A673 (cell line): ENCODE measurements at regions not wholly inside any gene's neighbourhood (a gene's known extent, or its start where the extent isn't known, plus 50 kb on each side); places are given as distances from the start of the nearest gene placed in this dataset.
A peak's percentile ranks its signal among the peaks of the same experiment; 100 is the strongest.

Source experiments
- EZH2 ChIP-seq: fragments of 200-600 bp; sonication (generic); IDR thresholded peaks from 2 replicates; pipeline ENCODE4 v1.6.1; 2017; ENCODE audit warnings: borderline replicate concordance, low read depth, mild to moderate bottlenecking, mixed read lengths, antibody characterized with exemption, low read length; ENCODE audit not compliant: poor library complexity, severe bottlenecking
- TF ChIP-seq, protein P1 (sequence below): fragments of 300-800, 200-600 bp; sonication (generic); conservative IDR thresholded peaks from 2 replicates; pipeline ENCODE4 v1.5.1; 2017; ENCODE audit warnings: low read depth, mild to moderate bottlenecking, antibody characterized with exemption, low read length, moderate library complexity, mixed read lengths

DNA sequence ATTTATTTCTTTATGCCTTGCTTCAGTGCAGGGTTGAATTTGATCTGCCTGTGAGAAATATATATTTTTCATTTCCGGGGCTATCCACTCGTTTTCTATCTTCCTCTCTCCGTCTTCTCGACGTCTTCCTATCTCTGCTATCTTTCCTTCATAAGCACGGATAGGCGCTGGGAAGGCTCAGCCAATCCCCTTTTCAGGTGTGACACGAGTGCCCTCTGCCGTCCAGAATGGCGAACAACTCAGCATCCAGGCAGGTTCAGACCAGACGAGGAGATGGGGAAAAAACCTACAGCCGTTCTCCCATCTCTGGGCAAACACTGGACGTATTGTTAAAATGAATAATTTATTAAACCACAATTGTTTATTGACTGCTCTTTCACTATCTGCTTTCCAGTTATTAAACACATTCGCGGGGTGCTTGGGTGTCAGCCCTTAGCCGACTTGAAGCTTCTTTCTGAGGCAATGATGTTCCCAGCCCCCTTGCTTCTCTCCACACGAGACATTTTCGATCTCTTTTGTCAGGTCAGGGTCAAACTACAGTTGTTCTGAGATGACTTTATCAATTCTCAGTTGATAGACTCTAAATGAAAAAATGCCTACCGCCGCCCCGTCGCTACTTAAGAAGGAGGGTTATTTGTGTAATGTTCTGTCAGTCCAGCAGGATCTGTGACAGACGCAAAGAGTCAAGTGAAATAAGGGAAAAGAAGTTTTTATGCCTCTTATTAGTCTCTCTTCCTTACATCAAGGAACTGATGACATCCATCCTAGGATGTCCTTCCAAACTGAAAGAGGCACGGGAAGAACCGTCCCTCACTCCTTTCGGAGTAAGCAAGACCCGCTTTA lies 96.3 kb upstream of the NOCT start:
- no peak for TF ChIP-seq EZH2
- TF ChIP-seq, protein P1, sequence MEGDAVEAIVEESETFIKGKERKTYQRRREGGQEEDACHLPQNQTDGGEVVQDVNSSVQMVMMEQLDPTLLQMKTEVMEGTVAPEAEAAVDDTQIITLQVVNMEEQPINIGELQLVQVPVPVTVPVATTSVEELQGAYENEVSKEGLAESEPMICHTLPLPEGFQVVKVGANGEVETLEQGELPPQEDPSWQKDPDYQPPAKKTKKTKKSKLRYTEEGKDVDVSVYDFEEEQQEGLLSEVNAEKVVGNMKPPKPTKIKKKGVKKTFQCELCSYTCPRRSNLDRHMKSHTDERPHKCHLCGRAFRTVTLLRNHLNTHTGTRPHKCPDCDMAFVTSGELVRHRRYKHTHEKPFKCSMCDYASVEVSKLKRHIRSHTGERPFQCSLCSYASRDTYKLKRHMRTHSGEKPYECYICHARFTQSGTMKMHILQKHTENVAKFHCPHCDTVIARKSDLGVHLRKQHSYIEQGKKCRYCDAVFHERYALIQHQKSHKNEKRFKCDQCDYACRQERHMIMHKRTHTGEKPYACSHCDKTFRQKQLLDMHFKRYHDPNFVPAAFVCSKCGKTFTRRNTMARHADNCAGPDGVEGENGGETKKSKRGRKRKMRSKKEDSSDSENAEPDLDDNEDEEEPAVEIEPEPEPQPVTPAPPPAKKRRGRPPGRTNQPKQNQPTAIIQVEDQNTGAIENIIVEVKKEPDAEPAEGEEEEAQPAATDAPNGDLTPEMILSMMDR, result peak; percentile 93
